ENCODE measurements at regions not wholly inside any gene's neighbourhood (a gene's known extent, or its start where the extent isn't known, plus 50 kb on each side); places are given as distances from the start of the nearest gene placed in this dataset.

DNA sequence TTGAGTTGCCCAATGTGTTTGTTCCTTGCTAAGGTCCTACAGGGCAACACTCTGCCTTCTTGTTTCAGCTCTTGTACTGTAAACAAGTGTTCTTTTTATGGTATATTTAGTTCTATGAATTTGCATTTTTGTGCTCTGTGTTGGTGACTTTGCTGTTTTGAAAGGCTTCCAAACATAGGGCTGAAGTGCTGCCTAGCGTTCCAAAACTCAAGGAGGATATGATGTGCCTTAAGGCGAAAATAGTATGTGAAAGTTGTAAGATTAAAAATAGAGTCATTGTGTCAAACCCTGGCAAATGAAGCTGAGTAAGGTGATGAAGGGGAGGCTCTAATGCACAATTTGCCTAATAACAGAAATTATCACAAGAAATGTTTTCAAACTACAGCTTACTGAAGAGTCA is 372.7 kb upstream of the TOM1L1 start:
- TF ChIP-seq, protein P1, sequence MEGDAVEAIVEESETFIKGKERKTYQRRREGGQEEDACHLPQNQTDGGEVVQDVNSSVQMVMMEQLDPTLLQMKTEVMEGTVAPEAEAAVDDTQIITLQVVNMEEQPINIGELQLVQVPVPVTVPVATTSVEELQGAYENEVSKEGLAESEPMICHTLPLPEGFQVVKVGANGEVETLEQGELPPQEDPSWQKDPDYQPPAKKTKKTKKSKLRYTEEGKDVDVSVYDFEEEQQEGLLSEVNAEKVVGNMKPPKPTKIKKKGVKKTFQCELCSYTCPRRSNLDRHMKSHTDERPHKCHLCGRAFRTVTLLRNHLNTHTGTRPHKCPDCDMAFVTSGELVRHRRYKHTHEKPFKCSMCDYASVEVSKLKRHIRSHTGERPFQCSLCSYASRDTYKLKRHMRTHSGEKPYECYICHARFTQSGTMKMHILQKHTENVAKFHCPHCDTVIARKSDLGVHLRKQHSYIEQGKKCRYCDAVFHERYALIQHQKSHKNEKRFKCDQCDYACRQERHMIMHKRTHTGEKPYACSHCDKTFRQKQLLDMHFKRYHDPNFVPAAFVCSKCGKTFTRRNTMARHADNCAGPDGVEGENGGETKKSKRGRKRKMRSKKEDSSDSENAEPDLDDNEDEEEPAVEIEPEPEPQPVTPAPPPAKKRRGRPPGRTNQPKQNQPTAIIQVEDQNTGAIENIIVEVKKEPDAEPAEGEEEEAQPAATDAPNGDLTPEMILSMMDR (IDR thresholded peaks at IDR 0.05): no peak
- no peak for TF ChIP-seq POLR2A (IDR thresholded peaks at IDR 0.05)

All from lower leg skin (tissue), 3 donors.